ENCODE measurements at regions not wholly inside any gene's neighbourhood (a gene's known extent, or its start where the extent isn't known, plus 50 kb on each side); places are given as distances from the start of the nearest gene placed in this dataset.

DNA sequence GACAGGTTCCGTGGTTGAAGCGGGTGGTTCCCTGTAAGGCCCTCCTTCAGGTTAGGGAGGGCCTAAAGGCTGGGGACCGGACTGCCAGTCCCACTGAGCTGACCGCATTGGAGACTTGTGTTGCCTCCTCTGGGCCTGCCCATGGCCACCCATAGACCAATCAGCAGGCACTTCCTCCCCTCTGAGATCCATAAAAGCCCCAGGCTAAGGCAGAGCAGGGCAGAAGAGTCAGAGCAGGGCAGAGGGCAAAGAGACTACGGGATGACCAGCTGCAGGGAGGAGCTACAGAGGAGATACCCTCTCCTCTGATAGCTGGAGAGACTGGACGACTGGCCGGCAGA, 537.4 kb downstream of the TENT5A start:
- no peaks in the 10 kb centered on the region for H3K27me3 Mint-ChIP-seq (ENCODE audit: low read depth)
- peaks cover 15% of the 10 kb centered on the region for H3K9me3 Mint-ChIP-seq
- H3K4me3 Mint-ChIP-seq (ENCODE audit: low read depth) = no peak overlapping the region
- H3K27ac Mint-ChIP-seq = no peak overlapping the region
- intact Hi-C loops (cut with micrococcal nuclease) = no loop called here
- no peaks in the 10 kb centered on the region for H3K36me3 Mint-ChIP-seq (ENCODE audit: low read depth)
- no peak for DNase-seq (ENCODE audit: low spot score)
- H3K4me1 Mint-ChIP-seq (ENCODE audit: low read depth) = no peaks in the 10 kb centered on the region

GRCh38 chr6:81214414-81215091, 537.9 kb downstream of the TENT5A start:
- H3K27me3 Mint-ChIP-seq (ENCODE audit: low read depth) = no peaks in the 10 kb centered on the region
- no peak overlapping the region for H3K27ac Mint-ChIP-seq
- H3K36me3 Mint-ChIP-seq (ENCODE audit: low read depth) = no peaks in the 10 kb centered on the region
- no peak for DNase-seq (ENCODE audit: low spot score)
- intact Hi-C loops (cut with micrococcal nuclease) = no loop called here
- H3K4me1 Mint-ChIP-seq (ENCODE audit: low read depth) = no peaks in the 10 kb centered on the region
- H3K4me3 Mint-ChIP-seq (ENCODE audit: low read depth) = no peak overlapping the region
- H3K9me3 Mint-ChIP-seq = peaks cover 15% of the 10 kb centered on the region

DNA sequence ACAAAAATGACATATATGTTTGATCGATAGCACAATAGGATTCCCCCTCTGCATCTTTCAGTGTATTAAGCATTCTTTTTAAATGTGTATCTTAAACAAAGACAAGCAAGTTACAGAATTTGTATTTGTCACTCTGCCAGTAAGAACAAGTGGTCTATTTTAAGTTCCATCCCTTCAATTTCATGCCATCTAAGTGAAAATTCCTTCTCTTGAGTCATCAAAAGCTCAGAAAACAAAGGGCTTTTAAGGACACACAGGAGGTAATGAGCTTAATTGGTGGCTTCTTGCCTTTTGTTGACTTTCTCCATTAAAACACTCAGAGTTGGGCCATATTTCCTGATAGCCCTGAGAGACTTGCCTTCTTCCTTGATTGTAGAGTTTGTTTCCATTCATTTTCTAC, 547.8 kb downstream of the TENT5A start:
- DNase-seq (ENCODE audit: low spot score) = no peak
- H3K27ac Mint-ChIP-seq = no peak overlapping the region
- peaks cover 6% of the 10 kb centered on the region for H3K9me3 Mint-ChIP-seq
- intact Hi-C loops (cut with micrococcal nuclease) = no loop called here
- no peaks in the 10 kb centered on the region for H3K4me1 Mint-ChIP-seq (ENCODE audit: low read depth)
- H3K27me3 Mint-ChIP-seq (ENCODE audit: low read depth) = no peaks in the 10 kb centered on the region
- no peaks in the 10 kb centered on the region for H3K36me3 Mint-ChIP-seq (ENCODE audit: low read depth)
- H3K4me3 Mint-ChIP-seq (ENCODE audit: low read depth) = no peak overlapping the region

DNA sequence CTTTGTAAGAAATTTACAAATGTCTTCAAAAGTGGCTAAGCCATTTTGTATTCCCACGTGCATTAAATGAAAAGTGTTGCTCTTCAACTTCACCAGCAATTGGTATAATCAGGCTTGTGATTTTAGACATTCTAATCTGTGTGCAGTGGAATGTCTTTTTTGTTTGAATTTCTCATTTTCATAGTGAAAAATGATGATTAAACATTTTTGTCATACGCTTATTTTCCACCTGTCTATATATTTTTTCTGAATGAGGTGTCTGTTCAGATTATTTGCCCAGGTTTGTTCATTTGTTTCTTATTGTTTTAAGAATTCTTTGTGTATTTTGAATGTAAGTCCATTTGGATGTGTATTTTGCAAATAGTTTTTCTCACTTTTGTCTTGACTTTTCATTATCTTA, 558.1 kb downstream of the TENT5A start:
- H3K27me3 Mint-ChIP-seq (ENCODE audit: low read depth) = no peaks in the 10 kb centered on the region
- no peaks in the 10 kb centered on the region for H3K4me1 Mint-ChIP-seq (ENCODE audit: low read depth)
- intact Hi-C loops (cut with micrococcal nuclease) = no loop called here
- H3K36me3 Mint-ChIP-seq (ENCODE audit: low read depth) = no peaks in the 10 kb centered on the region
- H3K9me3 Mint-ChIP-seq = no peaks in the 10 kb centered on the region
- H3K4me3 Mint-ChIP-seq (ENCODE audit: low read depth) = no peak overlapping the region
- no peak overlapping the region for H3K27ac Mint-ChIP-seq
- DNase-seq (ENCODE audit: low spot score) = no peak

- H3K36me3 Mint-ChIP-seq (ENCODE audit: low read depth) = no peaks in the 10 kb centered on the region
- intact Hi-C loops (cut with micrococcal nuclease) = no loop called here
- no peak overlapping the region for H3K27ac Mint-ChIP-seq
- no peak overlapping the region for H3K4me3 Mint-ChIP-seq (ENCODE audit: low read depth)
- no peaks in the 10 kb centered on the region for H3K27me3 Mint-ChIP-seq (ENCODE audit: low read depth)
- no peaks in the 10 kb centered on the region for H3K4me1 Mint-ChIP-seq (ENCODE audit: low read depth)
- H3K9me3 Mint-ChIP-seq = no peaks in the 10 kb centered on the region
- DNase-seq (ENCODE audit: low spot score) = no peak
Observed at GRCh38 chr6:81172056-81172740, 580.3 kb downstream of the TENT5A start.

DNA sequence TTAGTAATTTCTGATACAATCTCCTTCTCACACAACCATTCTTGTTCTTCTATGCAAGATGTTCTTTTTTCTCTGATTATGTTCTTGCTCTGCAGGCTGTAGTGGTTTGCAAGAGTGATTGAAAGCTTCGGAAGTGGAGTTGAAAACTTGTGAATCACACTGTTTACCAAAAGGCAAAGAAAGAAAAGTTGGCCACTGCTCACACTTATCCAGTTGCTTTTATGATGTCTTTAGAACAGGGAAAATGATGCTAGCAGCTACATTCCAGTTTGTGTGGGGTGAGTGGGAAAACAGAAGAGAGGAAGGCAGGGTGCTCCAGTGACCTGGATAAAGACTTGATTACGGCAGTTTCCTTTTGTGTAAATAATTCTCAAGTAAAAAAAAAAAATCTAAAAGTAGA, 583.3 kb downstream of the TENT5A start:
- DNase-seq (ENCODE audit: low spot score) = no peak
- Mint-ChIP-seq H3K27me3 (ENCODE audit: low read depth) (no peaks in the 10 kb centered on the region), H3K9me3 (no peaks in the 10 kb centered on the region), H3K4me1 (ENCODE audit: low read depth) (no peaks in the 10 kb centered on the region), H3K36me3 (ENCODE audit: low read depth) (no peaks in the 10 kb centered on the region), H3K4me3 (ENCODE audit: low read depth) (no peak overlapping the region), H3K27ac (no peak overlapping the region)
- intact Hi-C loops (cut with micrococcal nuclease) = no loop called here

GRCh38 chr6:81166770-81167169, 585.7 kb downstream of the TENT5A start:
- intact Hi-C loops (cut with micrococcal nuclease) = no loop called here
- Mint-ChIP-seq H3K27me3 (ENCODE audit: low read depth) (no peaks in the 10 kb centered on the region), H3K36me3 (ENCODE audit: low read depth) (no peaks in the 10 kb centered on the region), H3K27ac (no peak overlapping the region), H3K4me1 (ENCODE audit: low read depth) (no peaks in the 10 kb centered on the region), H3K9me3 (no peaks in the 10 kb centered on the region), H3K4me3 (ENCODE audit: low read depth) (no peak overlapping the region)
- DNase-seq (ENCODE audit: low spot score) = no peak

DNA sequence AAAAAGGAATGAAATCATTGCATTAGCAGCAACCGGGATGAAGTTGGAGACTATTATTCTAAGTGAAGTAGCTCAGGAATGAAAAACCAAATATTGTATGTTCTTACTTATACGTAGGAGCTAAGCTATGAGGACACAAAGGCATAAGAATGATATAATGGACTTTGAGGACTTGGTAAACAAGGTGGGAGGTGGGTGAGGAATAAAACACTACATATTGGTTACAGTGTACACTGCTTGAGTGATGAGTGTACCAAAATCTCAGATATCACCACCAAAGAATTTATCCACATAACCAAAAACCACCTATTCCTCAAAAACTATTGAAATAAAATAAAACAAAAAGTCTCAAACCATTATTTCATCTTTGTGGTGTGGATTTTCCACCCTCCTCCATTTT, 593.5 kb downstream of the TENT5A start:
- Mint-ChIP-seq H3K27me3 (ENCODE audit: low read depth) (no peaks in the 10 kb centered on the region), H3K36me3 (ENCODE audit: low read depth) (no peaks in the 10 kb centered on the region), H3K4me1 (ENCODE audit: low read depth) (no peaks in the 10 kb centered on the region), H3K27ac (no peak overlapping the region), H3K9me3 (peaks cover 6% of the 10 kb centered on the region), H3K4me3 (ENCODE audit: low read depth) (no peak overlapping the region)
- DNase-seq (ENCODE audit: low spot score) = no peak
- intact Hi-C loops (cut with micrococcal nuclease) = no loop called here

- no peak overlapping the region for H3K4me3 Mint-ChIP-seq (ENCODE audit: low read depth)
- no peaks in the 10 kb centered on the region for H3K27me3 Mint-ChIP-seq (ENCODE audit: low read depth)
- H3K36me3 Mint-ChIP-seq (ENCODE audit: low read depth) = no peaks in the 10 kb centered on the region
- no peak overlapping the region for H3K27ac Mint-ChIP-seq
- no peak for DNase-seq (ENCODE audit: low spot score)
- H3K9me3 Mint-ChIP-seq = peaks cover 27% of the 10 kb centered on the region
- intact Hi-C loops (cut with micrococcal nuclease) = no loop called here
- H3K4me1 Mint-ChIP-seq (ENCODE audit: low read depth) = no peaks in the 10 kb centered on the region
Observed at GRCh38 chr6:81148751-81149150, 603.7 kb downstream of the TENT5A start.

DNA sequence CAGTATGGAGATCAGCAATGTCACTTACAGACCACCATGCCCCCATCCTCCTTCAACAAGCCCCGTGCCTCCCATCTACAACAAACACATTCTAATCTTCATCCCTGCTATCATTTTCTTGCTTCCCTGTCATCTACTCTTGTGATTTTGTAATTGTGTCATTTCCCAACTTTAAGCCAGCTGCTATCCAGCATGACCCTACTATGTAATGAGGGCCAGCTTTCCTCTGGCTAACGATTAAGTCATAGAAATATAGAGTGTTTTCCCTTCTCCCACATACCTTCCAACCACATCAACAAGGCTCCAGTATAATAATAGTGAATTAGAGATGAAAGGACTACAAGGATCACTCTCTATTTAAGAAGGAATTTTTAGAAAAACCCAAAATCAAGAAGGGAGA, 607.0 kb downstream of the TENT5A start:
- Mint-ChIP-seq H3K4me1 (ENCODE audit: low read depth) (no peaks in the 10 kb centered on the region), H3K4me3 (ENCODE audit: low read depth) (no peak overlapping the region), H3K27me3 (ENCODE audit: low read depth) (no peaks in the 10 kb centered on the region), H3K27ac (no peak overlapping the region), H3K9me3 (peaks cover 12% of the 10 kb centered on the region), H3K36me3 (ENCODE audit: low read depth) (no peaks in the 10 kb centered on the region)
- DNase-seq (ENCODE audit: low spot score) = no peak
- intact Hi-C loops (cut with micrococcal nuclease) = no loop called here

DNA sequence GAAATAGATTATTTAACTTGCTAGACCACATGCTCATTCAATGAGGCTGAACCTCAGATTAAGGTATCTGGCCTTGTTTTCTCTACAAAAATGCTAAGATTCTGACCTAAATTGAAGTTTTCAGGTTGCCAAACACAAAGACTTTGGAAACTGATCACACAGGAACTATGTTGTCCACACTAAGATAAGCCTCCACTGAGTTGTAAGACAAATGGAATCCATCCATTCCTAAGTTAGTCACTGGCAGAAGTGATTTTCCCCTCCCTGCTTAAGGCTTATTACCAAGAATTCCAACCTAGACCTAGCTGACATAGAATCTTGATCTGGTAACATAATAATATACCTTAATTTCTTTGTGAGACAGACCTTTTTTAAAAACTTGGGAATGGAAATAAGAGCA, 608.1 kb downstream of the TENT5A start:
- Mint-ChIP-seq H3K27me3 (ENCODE audit: low read depth) (no peaks in the 10 kb centered on the region), H3K4me3 (ENCODE audit: low read depth) (no peak overlapping the region), H3K36me3 (ENCODE audit: low read depth) (no peaks in the 10 kb centered on the region), H3K4me1 (ENCODE audit: low read depth) (no peaks in the 10 kb centered on the region), H3K9me3 (peaks cover 11% of the 10 kb centered on the region), H3K27ac (no peak overlapping the region)
- no peak for DNase-seq (ENCODE audit: low spot score)
- intact Hi-C loops (cut with micrococcal nuclease) = no loop called here

- Mint-ChIP-seq H3K27me3 (ENCODE audit: low read depth) (no peaks in the 10 kb centered on the region), H3K4me1 (ENCODE audit: low read depth) (no peaks in the 10 kb centered on the region)
Observed at GRCh38 chr6:81138236-81138635, 614.2 kb downstream of the TENT5A start.

GRCh38 chr6:81130969-81131368, 621.5 kb downstream of the TENT5A start:
- Mint-ChIP-seq H3K4me3 (ENCODE audit: low read depth) (no peak overlapping the region), H3K4me1 (ENCODE audit: low read depth) (no peaks in the 10 kb centered on the region), H3K9me3 (peaks cover 2% of the 10 kb centered on the region), H3K36me3 (ENCODE audit: low read depth) (no peaks in the 10 kb centered on the region), H3K27ac (no peak overlapping the region), H3K27me3 (ENCODE audit: low read depth) (no peaks in the 10 kb centered on the region)
- intact Hi-C loops (cut with micrococcal nuclease) = no loop called here
- DNase-seq (ENCODE audit: low spot score) = no peak

More at GRCh38 chr6:81138236-81138635, 614.2 kb downstream of the TENT5A start:
- Mint-ChIP-seq H3K27ac (no peak overlapping the region), H3K9me3 (peaks cover 8% of the 10 kb centered on the region), H3K4me3 (ENCODE audit: low read depth) (no peak overlapping the region), H3K36me3 (ENCODE audit: low read depth) (no peaks in the 10 kb centered on the region)
- DNase-seq (ENCODE audit: low spot score) = no peak
- intact Hi-C loops (cut with micrococcal nuclease) = no loop called here
